ENCODE measurements at regions not wholly inside any gene's neighbourhood (a gene's known extent, or its start where the extent isn't known, plus 50 kb on each side); places are given as distances from the start of the nearest gene placed in this dataset.

GRCh38 chr1:194865383-194865782 lies 1679.0 kb upstream of the B3GALT2 start:
- no peak for TF ChIP-seq CREB1 (IDR thresholded peaks at IDR 0.05)
- TF ChIP-seq CREB1 (CRISPR knock-in tag; IDR thresholded peaks at IDR 0.05): no peak
- TF ChIP-seq SNIP1 (IDR thresholded peaks at IDR 0.05; ENCODE audit: low read depth): no peak
- no peak for TF ChIP-seq ZBTB40 (IDR thresholded peaks at IDR 0.05)
- TF ChIP-seq ZBTB40 (CRISPR knock-in tag; IDR thresholded peaks at IDR 0.05): no peak
- no peak for TF ChIP-seq U2AF1 (optimal IDR thresholded peaks at IDR 0.05; ENCODE audit: low read depth, low read length)
- no peak for TF ChIP-seq TEAD2 (tag; IDR thresholded peaks at IDR 0.05)
- no peak for TF ChIP-seq TARDBP (IDR thresholded peaks at IDR 0.05)
- no peak for TF ChIP-seq JUN (IDR thresholded peaks at IDR 0.05; ENCODE audit: borderline replicate concordance, low read depth, low read length)
- TF ChIP-seq JUN (CRISPR knock-in tag; IDR thresholded peaks at IDR 0.05; ENCODE audit: borderline replicate concordance): no peak
- no peak for TF ChIP-seq FOSL1 (tag; conservative IDR thresholded peaks at IDR 0.05)

All from K562 (cell line).